ENCODE measurements at regions not wholly inside any gene's neighbourhood (a gene's known extent, or its start where the extent isn't known, plus 50 kb on each side); places are given as distances from the start of the nearest gene placed in this dataset.

DNA sequence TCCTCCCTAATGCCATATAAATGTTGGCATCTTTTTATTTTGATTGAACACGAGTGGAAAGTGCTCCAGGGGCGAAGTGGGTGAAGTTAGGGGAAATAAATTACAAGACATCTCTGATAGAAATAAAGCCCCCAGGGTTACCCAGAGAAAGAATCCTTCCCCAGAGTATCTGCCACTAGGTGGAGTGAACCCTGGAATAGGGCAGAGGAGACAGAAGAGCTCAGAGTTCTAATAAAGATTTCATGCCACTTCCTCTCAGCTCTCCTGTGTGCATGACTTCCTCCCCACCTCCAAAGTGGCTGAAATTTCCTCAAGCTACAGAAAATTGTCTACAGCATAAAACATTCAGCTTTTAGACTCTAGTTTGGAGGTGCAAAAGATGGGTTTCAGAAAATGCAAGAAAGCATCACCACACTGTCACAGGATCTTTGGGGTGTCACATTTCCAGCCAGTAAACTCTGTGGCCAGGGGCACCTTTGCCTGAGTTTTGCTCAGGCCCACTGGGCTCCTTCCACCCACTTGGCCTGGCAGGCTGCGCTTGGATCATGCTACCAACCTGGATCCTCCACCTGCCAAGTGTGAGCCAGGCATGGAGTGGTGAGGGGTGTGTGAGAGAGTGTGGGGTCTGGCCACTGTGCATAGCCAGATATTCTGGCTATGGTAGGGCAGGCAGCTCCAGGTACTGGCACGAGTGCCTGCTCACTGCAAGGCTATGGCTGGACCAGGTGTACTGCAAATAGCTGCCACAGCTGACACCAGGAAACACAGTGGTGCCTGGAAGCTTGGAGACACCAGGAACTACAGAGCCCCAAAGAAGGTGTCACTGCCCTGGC is 208.8 kb upstream of the USP25 start:
- Mint-ChIP-seq H3K36me3 (ENCODE audit: low read depth) (peaks cover 5% of the 10 kb centered on the region), H3K4me1 (ENCODE audit: low read depth) (peaks cover 30% of the 10 kb centered on the region), H3K4me3 (no peak overlapping the region), H3K9me3 (peaks cover 5% of the 10 kb centered on the region), H3K27me3 (no peaks in the 10 kb centered on the region), H3K27ac (no peak overlapping the region)

- Mint-ChIP-seq H3K27me3 (no peaks in the 10 kb centered on the region), H3K4me1 (ENCODE audit: low read depth) (peaks cover 30% of the 10 kb centered on the region), H3K27ac (no peak overlapping the region), H3K36me3 (ENCODE audit: low read depth) (peaks cover 5% of the 10 kb centered on the region), H3K9me3 (peaks cover 5% of the 10 kb centered on the region), H3K4me3 (no peak overlapping the region)
These were observed 208.2 kb upstream of the USP25 start for GRCh38 chr21:15521644-15522001.

GRCh38 chr21:15522148-15522547 is 207.6 kb upstream of the USP25 start:
- Mint-ChIP-seq H3K4me1 (ENCODE audit: low read depth) (peaks cover 34% of the 10 kb centered on the region), H3K36me3 (ENCODE audit: low read depth) (peaks cover 5% of the 10 kb centered on the region), H3K27me3 (no peaks in the 10 kb centered on the region), H3K4me3 (no peak overlapping the region), H3K9me3 (peaks cover 5% of the 10 kb centered on the region), H3K27ac (no peak overlapping the region)

- Mint-ChIP-seq H3K36me3 (ENCODE audit: low read depth) (no peaks in the 10 kb centered on the region), H3K27me3 (no peaks in the 10 kb centered on the region)
These were observed 204.9 kb upstream of the USP25 start for GRCh38 chr21:15524855-15525254.

GRCh38 chr21:15526798-15527197 is 203.0 kb upstream of the USP25 start:
- Mint-ChIP-seq H3K4me1 (ENCODE audit: low read depth) (peaks cover 21% of the 10 kb centered on the region), H3K27ac (no peak overlapping the region), H3K4me3 (no peak overlapping the region), H3K9me3 (no peaks in the 10 kb centered on the region), H3K36me3 (ENCODE audit: low read depth) (no peaks in the 10 kb centered on the region), H3K27me3 (no peaks in the 10 kb centered on the region)

More at GRCh38 chr21:15524855-15525254, 204.9 kb upstream of the USP25 start:
- peaks cover 32% of the 10 kb centered on the region for H3K4me1 Mint-ChIP-seq (ENCODE audit: low read depth)
- no peak overlapping the region for H3K27ac Mint-ChIP-seq
- no peaks in the 10 kb centered on the region for H3K9me3 Mint-ChIP-seq
- H3K4me3 Mint-ChIP-seq, result no peak overlapping the region

GRCh38 chr21:15528346-15528745 is 201.4 kb upstream of the USP25 start:
- Mint-ChIP-seq H3K4me3 (no peak overlapping the region), H3K4me1 (ENCODE audit: low read depth) (peaks cover 21% of the 10 kb centered on the region), H3K36me3 (ENCODE audit: low read depth) (no peaks in the 10 kb centered on the region), H3K9me3 (no peaks in the 10 kb centered on the region), H3K27me3 (no peaks in the 10 kb centered on the region), H3K27ac (no peak overlapping the region)

- Mint-ChIP-seq H3K36me3 (ENCODE audit: low read depth) (no peaks in the 10 kb centered on the region), H3K4me1 (ENCODE audit: low read depth) (peaks cover 8% of the 10 kb centered on the region), H3K9me3 (no peaks in the 10 kb centered on the region), H3K4me3 (no peak overlapping the region), H3K27ac (no peak overlapping the region), H3K27me3 (no peaks in the 10 kb centered on the region)
These were observed 197.8 kb upstream of the USP25 start for GRCh38 chr21:15531986-15532385.

GRCh38 chr21:15533618-15534017 is 196.2 kb upstream of the USP25 start:
- Mint-ChIP-seq H3K4me1 (ENCODE audit: low read depth) (peaks cover 8% of the 10 kb centered on the region), H3K27ac (no peak overlapping the region), H3K27me3 (peaks cover 2% of the 10 kb centered on the region), H3K9me3 (no peaks in the 10 kb centered on the region), H3K36me3 (ENCODE audit: low read depth) (no peaks in the 10 kb centered on the region), H3K4me3 (no peak overlapping the region)

GRCh38 chr21:15534450-15534886 is 195.3 kb upstream of the USP25 start:
- peaks cover 5% of the 10 kb centered on the region for H3K27me3 Mint-ChIP-seq
- no peak overlapping the region for H3K4me3 Mint-ChIP-seq
- no peak overlapping the region for H3K27ac Mint-ChIP-seq
- no peaks in the 10 kb centered on the region for H3K9me3 Mint-ChIP-seq
- peaks cover 8% of the 10 kb centered on the region for H3K4me1 Mint-ChIP-seq (ENCODE audit: low read depth)
- no peaks in the 10 kb centered on the region for H3K36me3 Mint-ChIP-seq (ENCODE audit: low read depth)

DNA sequence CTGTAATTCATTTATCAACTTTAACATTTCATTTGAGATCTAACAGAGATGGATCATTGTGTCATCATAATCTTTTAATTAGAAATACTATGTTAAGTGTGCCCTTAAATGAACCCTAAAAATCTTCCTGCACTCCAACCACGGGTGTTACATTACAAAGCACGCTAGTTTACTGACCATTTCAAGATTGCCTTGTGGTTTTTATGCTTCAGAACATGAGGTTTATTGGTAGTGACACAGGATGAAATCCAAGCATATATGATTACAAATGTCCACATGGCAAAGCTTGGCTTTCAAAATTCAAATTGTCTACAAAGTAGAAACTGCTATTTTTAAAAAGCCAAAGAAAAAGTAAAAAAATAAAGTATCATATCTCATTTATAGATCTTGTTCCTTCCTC is 190.4 kb upstream of the USP25 start:
- Mint-ChIP-seq H3K36me3 (ENCODE audit: low read depth) (no peaks in the 10 kb centered on the region), H3K9me3 (no peaks in the 10 kb centered on the region)

DNA sequence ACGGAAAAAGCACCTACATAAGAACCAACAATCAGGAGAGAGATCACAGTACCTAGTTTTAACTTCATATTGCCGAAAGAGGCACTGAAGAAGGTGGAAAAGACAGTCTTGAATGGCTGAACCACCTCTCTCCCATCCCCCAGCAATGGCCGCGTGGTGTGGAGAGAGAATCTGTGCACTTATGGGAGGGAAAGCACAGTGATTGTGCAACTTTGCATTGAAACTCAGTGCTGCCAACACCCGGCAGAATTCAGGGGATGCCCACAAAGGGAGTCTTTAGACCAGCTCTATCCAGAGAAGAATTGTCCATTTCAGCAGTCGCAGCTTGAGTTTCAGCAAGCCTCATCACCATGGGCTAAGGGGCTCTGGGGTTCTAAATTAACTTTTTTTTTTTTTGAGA is 186.3 kb upstream of the USP25 start:
- Mint-ChIP-seq H3K36me3 (ENCODE audit: low read depth) (no peaks in the 10 kb centered on the region), H3K9me3 (no peaks in the 10 kb centered on the region), H3K27ac (no peak overlapping the region), H3K27me3 (peaks cover 4% of the 10 kb centered on the region), H3K4me3 (no peak overlapping the region), H3K4me1 (ENCODE audit: low read depth) (no peaks in the 10 kb centered on the region)

More for the DNA sequence above, 190.4 kb upstream of the USP25 start:
- H3K27me3 Mint-ChIP-seq, result peaks cover 5% of the 10 kb centered on the region
- peaks cover 4% of the 10 kb centered on the region for H3K4me1 Mint-ChIP-seq (ENCODE audit: low read depth)
- no peak overlapping the region for H3K4me3 Mint-ChIP-seq
- no peak overlapping the region for H3K27ac Mint-ChIP-seq

- H3K9me3 Mint-ChIP-seq, result no peaks in the 10 kb centered on the region
These were observed 180.1 kb upstream of the USP25 start for GRCh38 chr21:15549671-15550070.

GRCh38 chr21:15552914-15553494 is 176.8 kb upstream of the USP25 start:
- peaks cover 8% of the 10 kb centered on the region for H3K4me1 Mint-ChIP-seq (ENCODE audit: low read depth)
- H3K9me3 Mint-ChIP-seq, result peaks cover 4% of the 10 kb centered on the region
- no peaks in the 10 kb centered on the region for H3K27me3 Mint-ChIP-seq
- H3K36me3 Mint-ChIP-seq (ENCODE audit: low read depth), result no peaks in the 10 kb centered on the region
- no peak overlapping the region for H3K27ac Mint-ChIP-seq
- H3K4me3 Mint-ChIP-seq, result no peak overlapping the region

More at GRCh38 chr21:15549671-15550070, 180.1 kb upstream of the USP25 start:
- no peak overlapping the region for H3K4me3 Mint-ChIP-seq
- no peak overlapping the region for H3K27ac Mint-ChIP-seq
- H3K27me3 Mint-ChIP-seq, result no peaks in the 10 kb centered on the region
- no peaks in the 10 kb centered on the region for H3K36me3 Mint-ChIP-seq (ENCODE audit: low read depth)
- H3K4me1 Mint-ChIP-seq (ENCODE audit: low read depth), result peaks cover 8% of the 10 kb centered on the region

DNA sequence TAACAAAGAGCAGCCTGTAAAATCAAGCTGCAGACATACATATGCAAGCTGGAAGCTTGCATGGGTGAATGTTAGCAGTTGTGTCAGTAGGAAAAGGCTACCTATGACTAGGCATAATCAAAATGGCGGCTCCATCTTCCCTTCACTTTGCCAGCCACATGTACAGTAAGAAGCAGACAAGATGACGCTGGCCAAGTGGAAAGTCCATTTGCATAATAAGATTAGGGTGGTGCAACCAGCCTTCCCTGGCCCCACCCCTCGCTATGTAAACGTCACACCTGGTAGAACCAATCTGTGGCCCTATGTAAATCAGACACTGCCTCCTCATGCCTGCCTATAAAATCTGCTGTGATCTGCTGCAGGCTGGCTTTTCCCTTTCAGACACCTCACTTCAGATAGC is 171.9 kb upstream of the USP25 start:
- Mint-ChIP-seq H3K36me3 (ENCODE audit: low read depth) (no peaks in the 10 kb centered on the region), H3K4me1 (ENCODE audit: low read depth) (peaks cover 26% of the 10 kb centered on the region), H3K4me3 (no peak overlapping the region), H3K9me3 (peaks cover 4% of the 10 kb centered on the region), H3K27ac (no peak overlapping the region), H3K27me3 (peaks cover 3% of the 10 kb centered on the region)

DNA sequence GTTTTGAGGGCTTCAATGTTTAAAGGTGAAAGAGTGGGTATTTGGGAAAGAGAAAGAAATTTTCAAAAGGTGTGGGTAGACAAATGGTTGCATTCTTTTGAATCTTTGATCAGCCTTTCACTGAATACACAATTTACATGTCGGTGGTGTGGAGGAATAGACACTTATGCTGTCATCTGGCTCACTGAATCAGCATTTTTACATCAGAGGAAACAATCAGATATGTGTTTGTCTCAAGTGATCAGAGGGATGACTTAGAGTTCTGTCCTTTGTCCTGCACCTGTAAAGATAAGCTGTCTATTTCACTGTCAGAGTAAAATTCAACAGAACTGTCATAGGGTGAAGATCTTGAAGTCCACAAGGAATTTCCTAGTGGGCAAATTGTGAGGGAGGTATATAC is 170.9 kb upstream of the USP25 start:
- Mint-ChIP-seq H3K27me3 (peaks cover 6% of the 10 kb centered on the region), H3K9me3 (peaks cover 4% of the 10 kb centered on the region)

More for the DNA sequence above, 170.9 kb upstream of the USP25 start:
- no peaks in the 10 kb centered on the region for H3K36me3 Mint-ChIP-seq (ENCODE audit: low read depth)
- peaks cover 23% of the 10 kb centered on the region for H3K4me1 Mint-ChIP-seq (ENCODE audit: low read depth)
- no peak overlapping the region for H3K27ac Mint-ChIP-seq
- H3K4me3 Mint-ChIP-seq, result no peak overlapping the region
